Stimulated activated CD4-positive, alpha-beta T cell treated with anti-CD3 and anti-CD28 coated beads, Interleukin-15, amount 100 ng/mL, for 48 hours (primary cell): ENCODE measurements at regions not wholly inside any gene's neighbourhood (a gene's known extent, or its start where the extent isn't known, plus 50 kb on each side); places are given as distances from the start of the nearest gene placed in this dataset.
"Not testable (repeated sequence)": the region's sequence is repeated elsewhere in the genome, so short reads cannot be mapped to it uniquely, and the experiment has no call there.

Experiments used
- DNase-seq, 2 donors: peaks; one replicate each; pipeline ENCODE4 v3.0.0-alpha.2; 2020; ENCODE audit warnings: low read depth in 2 of 2

DNA sequence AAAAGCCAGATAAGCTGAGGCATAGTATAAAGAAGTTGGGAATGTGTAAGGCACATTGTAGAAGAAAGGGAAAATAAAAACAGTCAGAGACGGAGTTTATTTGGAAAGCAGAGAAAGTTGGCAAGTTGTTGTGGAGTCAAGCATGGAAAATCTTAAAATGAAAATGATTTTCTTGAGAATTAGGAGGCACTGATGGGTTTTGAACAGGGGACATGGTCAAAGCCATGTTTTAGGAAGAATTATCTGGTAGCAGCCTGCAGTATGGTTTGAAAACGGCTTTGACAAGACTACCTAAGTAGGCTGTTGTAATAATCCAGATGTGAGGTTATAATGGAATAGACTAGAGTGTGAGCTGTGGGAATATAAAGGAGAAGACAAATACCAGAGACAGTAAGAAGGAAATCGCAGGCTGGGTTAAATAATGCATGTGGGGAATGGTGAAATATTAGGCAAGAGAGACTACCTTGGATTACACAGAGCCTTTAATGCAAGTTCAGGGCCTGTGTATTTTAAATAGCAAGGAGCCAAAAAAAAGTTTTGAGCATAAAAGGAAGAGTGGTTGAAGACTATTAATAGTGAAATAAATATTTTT lies 130.4 kb upstream of the MEOX2 start:
- no peak for DNase-seq

DNA sequence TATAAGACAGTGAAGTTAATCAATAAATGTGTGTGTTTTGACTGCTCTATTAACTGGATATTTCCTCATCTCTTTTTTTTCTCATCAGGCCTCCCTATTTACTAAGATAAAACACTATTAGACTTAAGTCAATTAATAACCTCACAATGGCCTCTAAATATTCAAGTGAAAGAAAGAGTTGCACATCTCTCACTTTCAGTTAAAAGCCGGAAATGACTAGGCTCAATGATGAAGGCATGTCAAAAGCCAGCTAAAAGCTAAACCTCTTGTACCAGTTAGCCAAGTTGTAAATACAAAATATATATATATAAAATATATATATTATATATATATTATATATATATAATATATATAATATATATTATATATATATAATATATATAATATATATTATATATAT lies 127.0 kb upstream of the MEOX2 start:
- DNase-seq, result no peak

DNA sequence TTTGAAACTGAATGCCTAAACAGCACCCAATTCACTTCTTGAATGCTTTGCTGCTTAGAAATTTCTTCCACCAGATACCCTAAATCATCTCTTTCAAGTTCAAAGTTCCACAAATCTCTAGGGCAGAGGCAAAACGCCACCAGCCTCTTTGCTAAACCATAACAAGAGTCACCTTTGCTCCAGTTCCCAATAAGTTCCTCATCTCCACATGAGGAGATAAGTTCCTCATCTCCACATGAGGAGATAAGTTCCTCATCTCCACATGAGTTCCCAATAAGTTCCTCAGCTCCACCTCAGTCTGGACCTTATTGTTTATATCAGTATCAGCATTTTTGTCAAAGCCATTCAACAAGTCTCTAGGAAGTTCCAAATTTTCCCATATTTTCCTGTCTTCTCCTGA lies 123.9 kb upstream of the MEOX2 start:
- DNase-seq, result not testable (repeated sequence)

DNA sequence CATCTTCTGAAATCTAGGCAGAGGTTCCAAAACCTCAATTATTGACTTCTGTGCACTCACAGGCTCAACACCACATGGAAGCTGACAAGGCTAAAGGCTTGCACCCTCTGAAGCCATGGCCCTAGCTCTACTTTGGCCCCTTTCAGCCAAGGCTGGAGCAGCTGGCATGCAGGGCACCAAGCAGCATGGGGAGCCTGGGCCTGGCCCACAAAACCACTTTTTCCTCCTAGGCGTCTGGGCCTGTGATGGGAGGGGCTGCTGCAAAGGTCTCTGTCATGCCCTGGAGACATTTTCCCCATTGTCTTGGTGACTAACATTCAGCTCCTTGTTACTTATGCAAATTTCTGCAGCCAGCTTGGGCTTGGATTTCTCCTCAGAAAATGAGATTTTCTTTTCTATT lies 123.5 kb upstream of the MEOX2 start:
- DNase-seq, result not testable (repeated sequence)

DNA sequence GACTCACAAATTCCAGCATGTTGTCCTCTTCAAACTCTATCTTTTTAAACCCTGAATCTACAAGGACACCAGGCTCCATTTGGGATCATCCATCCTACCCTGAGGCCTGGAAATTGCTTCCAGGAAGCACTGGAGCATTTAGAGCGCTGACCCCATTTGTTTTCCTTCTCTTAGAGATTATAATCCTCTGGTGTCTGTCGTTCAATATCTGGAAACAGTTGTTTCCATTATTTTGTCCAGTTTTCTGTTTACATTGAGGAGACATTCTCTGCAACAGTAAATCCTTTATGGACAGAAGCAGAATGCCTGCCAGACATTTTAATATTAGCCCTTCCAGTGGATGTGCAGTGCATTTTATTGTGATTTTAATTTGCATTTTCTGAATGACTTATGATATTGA lies 119.4 kb upstream of the MEOX2 start:
- no peak for DNase-seq

DNA sequence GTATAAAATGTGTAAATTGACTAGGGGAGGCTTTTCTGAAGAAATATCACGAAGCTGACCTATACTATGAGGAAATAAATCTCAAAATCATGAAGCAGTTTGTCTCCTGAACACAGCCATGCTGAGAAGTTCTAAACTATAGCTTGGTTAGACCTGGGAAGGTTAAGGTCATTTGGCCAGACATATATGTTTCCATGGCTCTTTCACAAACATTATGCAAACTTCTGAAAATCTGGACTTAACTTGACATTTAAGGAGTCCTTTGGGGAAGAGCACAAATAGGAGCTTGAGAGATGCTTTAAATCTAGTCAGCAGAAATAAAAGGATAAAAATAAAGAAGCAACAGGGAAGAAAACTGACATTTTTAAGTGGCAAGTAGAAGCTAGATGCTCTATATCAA lies 115.9 kb upstream of the MEOX2 start:
- DNase-seq, result no peak

DNA sequence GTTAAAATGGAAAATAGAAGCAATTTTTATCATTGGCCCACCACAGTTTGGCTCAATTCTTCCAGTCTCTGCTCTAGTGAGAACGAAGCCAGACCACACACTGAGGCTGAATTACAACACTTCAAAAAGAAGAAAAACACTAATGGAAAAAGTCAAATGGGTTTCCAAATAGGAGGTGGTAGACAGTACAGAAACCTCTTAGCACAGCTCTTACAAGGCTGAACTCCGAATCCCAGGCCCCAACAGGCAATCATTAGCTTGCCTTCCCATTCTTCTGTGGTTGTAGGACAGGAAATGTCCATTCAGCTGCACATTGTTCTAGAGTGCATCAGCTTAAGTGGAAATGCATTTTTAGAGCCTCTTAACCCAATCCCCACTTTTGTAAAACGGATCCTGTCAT lies 115.1 kb upstream of the MEOX2 start:
- DNase-seq, result no peak

DNA sequence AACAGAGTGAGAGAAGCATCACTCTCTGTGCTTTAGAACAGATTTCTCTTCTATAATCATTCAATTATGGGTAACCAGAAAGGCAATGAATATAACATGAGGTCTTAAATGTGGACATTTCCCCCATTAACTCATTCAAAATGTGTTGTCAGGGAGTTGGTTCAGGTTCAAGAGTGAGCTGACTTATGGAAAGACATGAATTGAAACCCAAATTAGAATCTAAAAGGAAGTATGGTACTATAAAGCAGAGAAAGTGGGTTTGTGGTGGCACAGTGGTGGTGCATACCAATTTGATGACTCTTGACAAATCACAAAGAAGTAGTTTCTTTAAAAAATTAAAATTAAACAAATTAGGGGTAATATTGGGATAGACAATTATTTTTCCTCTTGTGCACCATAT lies 114.6 kb upstream of the MEOX2 start:
- no peak for DNase-seq

DNA sequence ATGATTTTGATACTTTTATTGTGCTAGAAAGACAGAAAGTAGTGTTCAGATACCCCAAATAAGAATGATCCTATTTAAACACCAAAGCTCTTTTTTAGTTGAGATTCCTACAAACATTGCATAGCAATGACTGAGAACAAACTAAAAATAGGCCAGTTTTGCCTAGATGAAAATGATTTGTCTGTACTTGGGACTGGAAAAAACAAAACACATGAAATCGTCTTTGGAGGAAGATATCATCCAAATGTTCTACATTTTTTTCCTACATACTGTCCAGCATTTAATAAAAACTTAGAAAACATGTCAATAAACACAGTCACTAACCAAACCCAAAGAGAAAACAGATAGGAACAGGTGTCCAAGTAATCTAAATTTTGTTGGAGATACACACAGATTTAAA lies 111.6 kb upstream of the MEOX2 start:
- DNase-seq, result no peak

DNA sequence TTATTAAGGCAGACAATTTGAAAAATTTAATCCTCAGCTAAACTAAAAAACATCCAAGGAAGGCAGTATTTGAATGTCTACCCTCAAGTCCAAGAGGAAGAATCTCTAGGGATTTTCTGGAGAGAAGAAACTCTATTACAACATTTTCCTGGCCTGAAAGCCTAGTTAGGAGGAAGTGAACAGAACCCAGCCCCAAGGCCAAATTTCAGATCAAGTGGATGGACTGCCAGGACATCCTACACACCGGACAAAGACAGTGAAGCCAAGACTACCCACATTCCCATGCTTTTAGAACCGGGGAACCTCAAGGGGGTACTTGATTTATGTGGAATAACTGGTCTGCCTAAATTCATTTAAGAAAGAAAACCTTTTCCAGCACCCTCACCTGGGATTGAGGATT lies 108.9 kb upstream of the MEOX2 start:
- no peak for DNase-seq

DNA sequence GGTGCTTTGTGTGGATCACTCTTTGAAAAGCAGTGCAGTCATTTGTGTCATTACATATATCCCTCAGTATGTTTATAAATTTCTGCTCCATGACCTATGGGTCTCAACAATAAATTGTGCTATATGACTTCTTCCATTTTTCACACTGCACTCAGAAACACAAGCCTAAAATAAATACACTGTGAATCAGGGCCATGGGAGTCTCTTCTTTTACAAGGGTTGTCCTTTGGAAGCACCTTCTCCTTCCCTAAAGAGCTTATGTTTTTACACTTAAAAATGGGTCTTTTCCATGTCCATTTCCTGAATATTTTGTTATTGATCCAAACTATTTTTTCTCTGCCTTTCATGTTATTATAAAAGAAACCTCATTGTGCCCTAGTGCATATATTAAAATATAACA lies 108.3 kb upstream of the MEOX2 start:
- no peak for DNase-seq

DNA sequence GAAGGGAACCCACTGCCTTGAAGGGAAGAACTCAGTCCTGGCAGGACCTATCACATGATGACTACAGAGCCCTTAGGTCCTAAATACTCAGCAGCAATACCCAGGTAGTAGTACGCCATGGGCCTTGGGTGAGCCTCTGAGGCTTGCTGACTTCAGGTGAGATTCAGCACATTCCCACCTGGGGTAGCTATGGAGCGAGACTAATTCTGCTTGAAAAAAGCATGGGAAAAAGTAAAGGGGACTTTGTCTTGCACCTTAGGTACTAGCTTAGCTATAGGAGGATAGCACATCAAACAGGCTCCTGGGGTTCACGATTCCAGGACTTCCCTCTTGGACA lies 98.2 kb upstream of the MEOX2 start:
- DNase-seq, result no peak

DNA sequence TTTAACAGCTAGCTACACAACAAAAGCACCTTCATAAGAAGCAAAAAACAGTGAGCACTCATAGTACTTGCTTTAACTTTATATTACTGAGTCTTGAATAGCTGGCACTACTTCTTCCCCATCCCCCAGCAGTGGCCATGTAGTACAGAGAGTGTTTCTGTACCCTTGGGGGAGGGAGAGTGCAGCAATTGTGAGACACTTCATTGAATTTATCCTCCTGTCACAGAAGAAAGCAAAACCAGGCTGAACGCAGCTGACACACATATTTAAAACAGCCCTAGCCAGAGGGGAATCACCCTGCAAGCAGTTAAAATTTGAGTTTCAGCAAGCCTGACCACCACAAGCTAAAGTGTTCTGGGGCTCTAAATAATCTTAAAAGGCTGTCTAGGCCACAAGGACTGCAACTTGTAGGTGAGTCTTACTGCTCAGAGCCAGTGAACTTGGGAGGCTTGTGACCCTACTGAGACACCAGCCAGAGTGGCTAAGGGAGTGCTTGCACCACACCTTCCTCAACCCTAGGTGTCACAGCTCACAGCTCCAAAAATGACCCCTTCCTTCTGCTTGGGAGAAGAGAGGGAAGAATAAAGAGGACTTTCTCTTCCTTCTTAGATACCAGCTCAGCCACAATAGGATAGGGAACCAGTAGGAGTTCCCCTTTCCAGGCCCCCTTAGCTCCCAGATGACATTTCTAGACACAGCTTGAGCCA lies 97.7 kb upstream of the MEOX2 start:
- DNase-seq, result no peak

DNA sequence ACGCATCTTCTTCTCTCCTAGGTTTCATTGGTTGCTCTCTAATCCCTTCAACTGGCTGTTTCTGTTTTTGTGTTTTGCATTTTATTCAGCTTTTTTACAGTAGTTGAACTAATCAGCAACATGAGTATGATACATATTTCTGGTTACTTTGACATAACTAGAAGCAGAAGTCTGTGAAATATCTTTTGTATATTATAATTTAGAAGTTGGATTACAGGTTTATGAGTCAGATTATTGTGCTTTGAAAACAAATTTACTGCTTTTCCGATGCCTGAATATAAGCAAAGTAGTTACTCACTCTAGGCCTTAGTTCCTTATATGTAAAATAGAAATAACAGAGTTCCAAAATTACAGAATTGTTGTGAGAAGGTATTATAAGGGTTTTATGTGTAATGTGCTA lies 96.2 kb upstream of the MEOX2 start:
- no peak for DNase-seq

DNA sequence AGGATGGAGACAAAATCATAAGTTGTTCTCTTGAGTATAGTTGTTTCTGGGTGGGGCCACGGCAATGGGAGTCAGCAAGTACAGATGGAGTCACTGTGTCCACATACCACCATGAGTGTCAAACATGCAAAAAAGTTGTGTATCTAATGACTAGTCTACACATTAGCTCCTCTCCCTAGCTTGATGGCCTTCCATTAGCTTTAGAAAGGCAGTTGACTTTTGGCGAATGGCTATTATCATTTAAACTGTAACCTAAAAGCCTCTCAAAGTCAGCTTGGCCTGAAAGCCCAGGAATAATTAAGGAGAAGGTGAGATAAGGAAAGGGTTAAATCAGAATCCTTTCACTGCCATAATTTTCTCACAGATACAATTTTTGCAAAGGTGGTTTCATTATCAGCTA lies 95.5 kb upstream of the MEOX2 start:
- DNase-seq, result no peak

DNA sequence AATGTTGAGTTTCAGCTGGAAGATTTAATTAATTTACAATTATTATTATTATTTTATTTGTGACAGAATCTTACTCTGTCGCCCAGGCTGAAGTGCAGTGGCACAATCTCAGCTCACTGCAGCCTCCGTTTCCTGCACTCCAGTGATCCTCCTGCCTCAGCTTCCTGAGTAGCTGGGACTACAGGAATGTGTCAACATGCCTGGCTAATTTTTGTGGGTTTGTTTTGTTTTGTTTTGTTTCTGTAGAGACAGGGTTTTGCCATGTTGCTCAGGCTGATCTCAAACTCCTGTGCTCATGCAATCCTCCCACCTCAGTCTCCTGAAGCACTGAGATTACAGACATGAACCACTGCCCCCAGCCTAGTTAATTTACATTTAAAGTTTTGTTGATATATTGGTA lies 93.8 kb upstream of the MEOX2 start:
- DNase-seq, result no peak

DNA sequence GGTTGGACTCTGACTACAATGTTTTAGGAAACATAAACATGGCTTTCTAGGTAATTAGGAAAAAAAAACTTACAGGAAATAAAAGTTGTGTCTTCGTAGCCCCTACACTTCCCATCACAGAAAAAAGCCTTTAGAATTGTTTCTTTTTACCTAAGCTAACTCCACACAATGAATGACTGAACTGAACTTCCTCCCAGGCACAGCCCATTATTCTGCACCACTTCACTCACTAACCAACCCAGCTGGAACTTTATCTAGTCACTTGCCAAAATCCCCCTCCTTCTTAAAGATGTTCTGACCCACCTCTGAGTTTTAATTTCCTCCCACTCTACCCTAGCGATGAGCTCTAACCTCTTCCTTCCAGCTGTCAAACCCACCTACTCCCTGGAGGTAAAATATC lies 91.7 kb upstream of the MEOX2 start:
- DNase-seq, result no peak

DNA sequence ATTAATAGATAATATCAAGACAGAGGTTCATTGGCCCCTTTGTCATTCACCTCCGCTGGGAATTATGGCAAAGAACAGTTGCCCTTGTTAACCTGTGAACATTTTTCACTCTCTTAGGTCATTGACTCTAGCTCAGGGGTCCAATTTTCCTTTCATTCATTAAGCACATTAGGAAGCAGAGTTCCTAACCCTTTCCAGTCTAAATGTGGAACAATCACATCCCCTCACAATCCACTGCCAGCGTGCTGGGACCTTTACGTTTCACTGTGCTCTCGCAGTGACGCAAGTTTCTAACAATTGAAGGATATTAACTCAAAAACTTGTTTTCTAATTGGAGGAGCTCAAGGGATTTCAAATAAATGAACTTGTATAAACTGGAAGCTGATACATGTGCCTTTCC lies 79.3 kb upstream of the MEOX2 start:
- DNase-seq, result no peak

DNA sequence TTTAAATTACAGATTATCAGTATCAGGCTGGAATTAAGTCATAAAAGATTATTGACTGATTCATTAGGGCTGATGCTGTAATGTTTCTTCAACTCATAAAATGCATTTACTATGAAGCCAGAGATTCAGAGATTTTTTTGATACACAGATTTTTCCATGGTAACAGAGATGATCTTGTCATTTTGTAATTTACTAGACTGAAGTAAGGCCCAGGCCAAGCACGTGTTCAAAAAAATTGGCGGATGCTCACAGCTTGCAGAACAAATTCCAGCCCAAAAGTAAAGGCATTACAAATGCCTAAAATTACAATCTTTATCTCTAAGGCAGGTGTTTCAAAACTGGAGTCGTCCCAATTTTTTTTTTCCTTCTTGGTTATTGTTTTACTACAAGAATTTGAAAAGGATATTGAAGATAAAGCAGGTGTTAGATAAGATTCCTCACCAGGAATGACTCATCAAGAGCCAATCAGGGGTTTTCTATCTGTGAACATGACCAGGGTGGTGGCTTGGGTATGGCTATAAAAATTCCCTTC lies 78.4 kb upstream of the MEOX2 start:
- DNase-seq, result no peak

DNA sequence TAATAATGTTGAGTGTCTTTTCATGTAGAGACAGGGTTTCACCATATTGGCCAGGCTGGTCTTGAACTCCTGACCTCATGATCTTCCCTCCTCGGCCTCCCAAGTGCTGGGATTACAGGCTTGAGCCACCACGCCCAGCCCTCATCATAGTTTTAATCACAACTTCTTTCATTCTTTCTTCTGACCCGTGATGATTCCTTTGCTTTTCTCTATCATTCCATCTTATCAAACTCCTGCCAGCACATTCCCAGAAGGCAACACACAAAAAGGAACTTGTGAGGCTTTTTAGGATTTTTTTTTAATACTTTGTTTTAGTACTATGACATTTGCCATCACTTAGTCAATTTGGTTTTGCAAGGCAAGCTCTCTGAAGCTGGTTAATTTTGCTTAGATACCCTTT lies 77.5 kb upstream of the MEOX2 start:
- DNase-seq, result no peak

DNA sequence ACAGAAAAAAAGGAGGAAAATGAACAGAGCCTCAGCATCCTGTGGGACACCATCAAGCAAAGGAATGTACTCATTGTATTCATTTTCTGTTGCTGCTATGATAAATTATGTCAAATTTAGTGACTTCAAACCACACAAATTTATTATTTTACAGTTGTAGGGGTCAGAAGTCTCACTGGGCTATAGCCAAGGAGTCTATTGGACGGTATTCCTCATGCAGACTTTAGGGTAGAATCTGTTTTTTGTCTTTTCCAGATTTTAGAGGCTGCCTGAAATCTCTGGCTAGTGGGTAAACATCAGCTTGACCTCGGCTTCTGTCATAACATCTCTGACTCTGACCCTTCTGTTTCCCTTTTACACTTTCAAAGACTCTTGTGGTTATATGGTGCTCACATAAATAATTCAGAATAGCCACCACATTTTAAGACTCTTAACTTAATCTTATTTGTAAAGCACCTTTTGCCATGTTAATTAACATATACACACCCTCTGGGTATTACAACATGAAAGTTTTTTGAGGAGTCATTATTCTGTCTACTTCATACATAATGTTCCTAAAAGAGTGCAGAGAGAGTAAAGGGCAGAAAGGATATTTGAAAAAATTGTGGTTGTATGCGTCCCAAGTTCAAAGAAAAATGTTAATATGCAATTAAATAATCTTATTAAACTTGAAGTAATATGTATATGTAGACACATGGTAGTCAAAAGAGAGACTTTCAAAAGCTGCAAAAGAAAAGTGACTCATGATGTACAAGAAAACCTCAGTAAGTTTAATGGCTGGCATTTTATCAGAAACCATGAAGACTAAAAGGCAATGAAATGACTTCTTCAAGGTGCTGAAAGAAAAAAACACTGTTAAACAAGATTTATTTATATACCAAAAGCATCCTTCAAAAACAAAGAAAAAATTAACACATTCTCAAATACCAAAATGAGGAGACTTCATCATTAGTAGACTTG lies 70.8 kb upstream of the MEOX2 start:
- DNase-seq, result no peak

DNA sequence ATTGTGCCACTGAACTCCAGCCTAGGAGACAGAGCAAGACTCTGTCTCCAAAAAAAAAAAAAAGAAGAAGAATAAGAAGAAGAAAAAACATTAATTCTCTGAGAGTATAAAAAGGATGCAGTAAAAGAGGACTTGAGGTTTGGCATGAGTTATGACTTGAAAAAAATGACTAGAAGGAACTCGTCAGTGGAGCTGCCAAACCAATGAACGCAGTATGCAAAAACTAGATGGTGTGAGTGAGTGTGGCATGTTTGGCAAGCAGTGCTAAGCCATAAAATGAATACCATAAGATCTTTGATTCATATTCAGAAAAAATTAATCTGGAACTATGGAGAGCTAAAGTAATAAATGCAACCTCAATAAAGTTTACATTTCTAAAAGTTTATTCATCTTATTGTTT lies 68.6 kb upstream of the MEOX2 start:
- DNase-seq, result no peak
